ENCODE measurements at regions not wholly inside any gene's neighbourhood (a gene's known extent, or its start where the extent isn't known, plus 50 kb on each side); places are given as distances from the start of the nearest gene placed in this dataset.
"Not testable (repeated sequence)": the region's sequence is repeated elsewhere in the genome, so short reads cannot be mapped to it uniquely, and the experiment has no call there.

DNA sequence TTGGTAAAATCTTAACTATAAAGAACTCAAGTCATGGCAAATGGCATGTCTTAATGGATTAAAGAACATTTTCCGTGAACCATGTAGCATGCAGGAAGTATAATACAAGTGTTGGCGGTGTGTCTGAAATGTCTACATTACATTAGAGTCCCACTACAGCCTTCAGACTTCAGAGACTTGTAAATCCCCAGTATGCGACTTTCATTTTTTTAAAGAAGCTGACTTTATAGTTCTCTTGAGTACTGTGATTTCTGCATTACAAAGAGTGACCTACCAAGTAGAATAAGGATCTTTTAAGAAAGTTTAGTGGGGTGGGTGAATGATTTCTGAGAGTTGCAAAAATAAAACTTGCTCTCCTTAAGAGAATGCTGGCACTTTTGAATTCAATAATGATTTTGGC is 140.7 kb upstream of the FN1 start:
- DNase-seq: no peak

DNA sequence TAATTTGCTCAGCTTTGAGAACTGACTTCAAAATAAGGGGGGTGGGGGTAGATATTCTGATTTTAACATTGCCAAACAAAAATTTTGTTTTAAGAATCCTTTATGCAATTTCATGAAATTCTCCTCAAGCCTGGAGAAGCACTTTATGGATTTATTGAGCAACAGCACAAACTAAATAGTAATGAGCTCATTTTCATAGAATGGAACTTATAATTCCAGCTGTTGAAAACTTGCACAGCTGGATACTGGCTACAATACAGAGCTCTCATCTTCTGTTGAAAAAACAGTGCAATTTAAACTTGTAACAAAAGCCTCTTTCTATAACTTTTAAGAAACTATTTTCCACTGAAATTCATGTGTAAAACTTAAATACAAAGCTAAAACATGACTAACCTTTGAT is 137.6 kb upstream of the FN1 start:
- DNase-seq: no peak

- no peak for DNase-seq
Measured at GRCh38 chr2:215572341-215572848, 136.5 kb upstream of the FN1 start.

- no peak for DNase-seq
Measured at GRCh38 chr2:215571689-215572088, 135.8 kb upstream of the FN1 start.

GRCh38 chr2:215567504-215567903 is 131.6 kb upstream of the FN1 start:
- no peak for DNase-seq

DNA sequence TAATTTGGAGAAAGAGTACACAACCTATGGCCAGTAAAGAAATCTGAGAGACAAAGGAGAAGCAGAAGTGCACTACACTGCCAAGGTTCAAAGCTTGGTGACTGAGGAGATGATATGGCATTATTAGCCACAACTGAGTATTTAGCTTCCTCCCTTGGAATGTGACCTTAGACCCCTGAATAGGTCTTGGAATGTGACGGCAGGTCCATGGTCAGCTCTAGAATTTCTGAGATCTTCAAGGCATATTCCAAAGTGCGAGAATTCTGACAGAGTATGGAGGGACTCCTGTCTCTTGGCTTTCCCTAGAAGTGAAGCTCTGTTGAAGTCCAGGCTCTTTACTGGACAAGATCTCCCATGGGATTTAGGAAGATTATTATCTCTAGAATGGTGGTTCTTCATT is 130.0 kb upstream of the FN1 start:
- no peak for DNase-seq

DNA sequence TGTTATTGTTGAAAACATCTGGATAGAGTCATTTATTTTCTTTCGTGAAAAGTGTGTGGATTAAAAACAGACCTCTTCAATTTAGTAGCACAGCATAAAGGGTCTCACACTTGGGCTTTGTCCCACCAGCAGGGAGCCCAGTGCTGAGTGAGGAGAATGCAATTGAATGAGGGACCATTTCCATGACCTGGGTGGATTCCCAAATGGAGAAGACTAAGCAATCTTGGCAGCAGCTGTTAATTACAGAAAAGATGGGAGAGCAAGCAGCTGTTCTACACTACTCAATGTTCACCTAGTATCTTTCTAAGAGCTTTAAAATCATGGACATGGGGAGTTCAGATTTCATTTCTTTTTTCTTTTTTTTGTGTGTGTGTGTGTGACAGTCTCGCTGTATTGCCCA is 121.8 kb upstream of the FN1 start:
- no peak for DNase-seq

DNA sequence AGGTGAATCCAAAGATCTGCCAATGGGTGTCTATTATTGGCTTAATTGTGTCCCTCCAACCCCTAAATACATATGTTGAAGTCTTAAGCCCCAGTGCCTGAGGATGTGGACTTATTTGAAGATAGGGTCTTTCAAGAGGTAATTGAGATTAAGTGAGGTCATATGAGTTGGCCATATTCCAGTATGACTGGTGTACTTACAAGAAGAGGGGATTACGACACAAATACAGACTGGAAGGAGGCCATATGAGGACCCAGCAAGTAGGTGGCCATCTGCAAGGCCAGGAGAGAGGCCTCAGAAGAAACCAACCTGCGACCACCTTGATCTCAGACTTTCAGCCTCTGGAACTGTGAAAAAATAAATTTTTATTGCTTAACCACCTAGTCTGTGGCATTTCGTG is 121.1 kb upstream of the FN1 start:
- DNase-seq: no peak

DNA sequence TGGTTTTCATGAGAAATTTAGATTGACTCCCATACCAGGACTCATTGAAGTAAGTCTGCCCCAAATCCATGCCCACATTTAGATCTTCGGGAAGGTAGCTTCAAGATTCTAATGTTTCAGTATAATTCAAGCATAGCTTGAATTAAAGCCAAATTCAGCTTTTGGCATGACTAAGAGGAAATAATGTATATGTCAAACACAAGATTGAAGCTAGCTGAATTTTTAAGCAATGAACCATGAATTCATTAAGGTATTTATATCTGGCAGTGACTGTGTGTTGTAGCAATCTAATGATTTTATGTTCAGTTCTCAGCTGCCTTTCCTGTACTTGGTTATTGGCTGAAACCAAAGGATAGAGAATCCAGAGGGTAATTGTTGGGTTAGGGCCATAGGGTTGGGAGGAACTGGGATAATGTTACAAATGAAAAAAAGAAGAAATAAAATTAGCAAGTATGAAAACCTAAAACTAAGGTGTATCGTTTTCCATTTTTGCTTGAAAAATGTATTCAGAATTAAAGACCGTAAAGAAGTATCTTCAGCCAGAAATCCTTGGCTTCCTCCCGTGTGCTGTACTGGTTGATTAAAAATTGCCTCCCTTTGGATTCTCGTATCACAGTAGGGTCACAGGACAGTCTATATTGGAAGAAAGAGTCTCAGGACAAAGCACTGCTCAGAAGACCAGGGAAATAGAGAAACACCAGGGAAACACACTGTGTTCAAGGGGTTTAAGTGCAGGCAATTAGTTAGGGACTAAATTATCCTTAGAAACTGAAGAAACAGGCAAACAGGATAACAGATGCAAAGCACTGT is 119.0 kb upstream of the FN1 start:
- DNase-seq: peak in 1 of 2 experiments; percentile 35

- DNase-seq: no peak
Measured at GRCh38 chr2:215553946-215554345, 118.1 kb upstream of the FN1 start.

DNA sequence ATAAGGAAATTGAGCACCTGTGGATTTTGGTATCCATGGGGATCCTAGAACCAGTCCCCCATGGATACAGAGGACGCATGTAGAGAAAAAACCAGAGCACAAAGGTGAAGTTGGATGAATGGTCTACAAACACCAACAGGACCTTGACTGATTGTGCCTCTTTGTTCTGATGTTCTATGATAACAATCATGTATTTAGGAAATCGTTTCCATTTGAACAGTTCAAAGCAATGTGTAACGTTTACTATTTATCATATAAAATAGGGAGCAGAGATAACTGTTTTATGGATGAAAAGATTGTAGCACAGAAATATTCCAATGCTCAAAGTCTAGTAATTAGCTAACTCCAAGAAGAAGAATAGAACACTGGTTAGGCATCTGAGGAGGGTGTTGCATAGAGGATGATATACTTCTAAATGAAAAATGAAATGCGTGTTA is 116.3 kb upstream of the FN1 start:
- DNase-seq: no peak

- DNase-seq: no peak
Measured at GRCh38 chr2:215550331-215550730, 114.5 kb upstream of the FN1 start.

GRCh38 chr2:215548714-215549113 is 112.8 kb upstream of the FN1 start:
- DNase-seq: no peak

DNA sequence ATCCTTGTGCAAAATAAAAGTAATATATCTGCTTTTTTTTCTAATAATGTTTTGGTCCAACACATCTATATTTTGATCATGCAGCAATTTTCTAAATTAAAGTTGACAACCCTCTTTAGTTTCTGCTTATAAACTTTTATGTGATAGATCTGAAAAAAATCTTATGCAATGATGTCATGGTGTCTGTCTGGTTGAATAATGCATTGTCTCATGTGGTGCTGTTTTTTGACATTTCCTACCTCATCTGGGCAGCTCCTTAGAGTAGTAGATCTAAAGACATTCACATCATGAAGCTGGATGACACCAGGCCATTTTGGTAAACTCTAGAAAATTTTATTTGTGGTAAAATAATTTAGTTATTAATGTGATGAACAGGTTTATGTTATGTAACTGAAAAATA is 106.8 kb upstream of the FN1 start:
- DNase-seq: no peak

DNA sequence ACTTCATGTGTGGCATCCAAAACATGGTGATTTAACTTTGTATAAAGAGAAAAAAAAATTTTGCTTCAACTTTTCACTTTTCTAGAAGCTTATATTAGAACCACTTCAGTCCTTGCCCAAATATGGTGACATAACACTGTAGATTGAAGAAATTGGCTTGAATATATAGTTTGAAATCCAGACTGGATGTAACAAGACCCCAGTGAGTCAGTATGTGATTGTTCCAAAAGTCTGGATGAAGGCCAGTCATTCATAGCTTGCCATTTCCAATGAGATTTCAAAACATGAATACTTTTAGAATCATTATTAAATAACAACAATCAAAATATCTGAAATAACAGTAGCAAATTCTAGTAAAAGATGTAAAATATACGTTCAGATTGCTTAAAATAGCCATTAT is 104.8 kb upstream of the FN1 start:
- DNase-seq: peak; percentile 6 to 35

- DNase-seq: no peak
Measured at GRCh38 chr2:215537611-215538010, 101.7 kb upstream of the FN1 start.

- no peak for DNase-seq
Measured at GRCh38 chr2:215536510-215536909, 100.6 kb upstream of the FN1 start.

- no peak for DNase-seq
Measured at GRCh38 chr2:215535741-215536140, 99.9 kb upstream of the FN1 start.

DNA sequence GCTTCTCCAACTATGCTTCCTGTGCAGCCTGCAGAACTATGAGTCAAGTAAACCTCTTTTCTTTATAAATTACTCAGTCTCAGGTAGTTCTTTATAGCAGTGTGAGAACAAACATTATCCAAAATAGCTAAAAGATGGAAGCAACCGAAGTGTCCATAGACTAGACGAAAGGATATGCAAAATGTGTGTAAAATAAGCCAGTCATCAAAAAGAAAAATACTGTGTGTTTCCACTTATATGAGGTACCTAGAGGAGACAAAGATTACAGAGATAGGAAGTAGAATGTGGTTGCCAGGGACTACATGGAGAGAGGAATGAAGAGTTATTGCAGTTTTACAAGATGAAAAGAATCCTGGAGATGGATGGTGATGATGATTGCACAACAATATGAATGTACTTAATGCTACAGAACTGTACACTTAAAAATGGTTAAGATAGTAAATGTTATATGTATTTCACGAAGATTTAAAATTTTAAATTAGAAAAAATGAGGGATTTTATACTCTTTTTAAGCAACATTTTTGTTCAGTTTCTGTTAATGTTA is 99.3 kb upstream of the FN1 start:
- DNase-seq: no peak

GRCh38 chr2:215533716-215534115 is 97.8 kb upstream of the FN1 start:
- not testable (repeated sequence) for DNase-seq

- DNase-seq: no peak
Measured at GRCh38 chr2:215532844-215533243, 97.0 kb upstream of the FN1 start.

GRCh38 chr2:215531284-215531683 is 95.4 kb upstream of the FN1 start:
- DNase-seq: no peak

DNA sequence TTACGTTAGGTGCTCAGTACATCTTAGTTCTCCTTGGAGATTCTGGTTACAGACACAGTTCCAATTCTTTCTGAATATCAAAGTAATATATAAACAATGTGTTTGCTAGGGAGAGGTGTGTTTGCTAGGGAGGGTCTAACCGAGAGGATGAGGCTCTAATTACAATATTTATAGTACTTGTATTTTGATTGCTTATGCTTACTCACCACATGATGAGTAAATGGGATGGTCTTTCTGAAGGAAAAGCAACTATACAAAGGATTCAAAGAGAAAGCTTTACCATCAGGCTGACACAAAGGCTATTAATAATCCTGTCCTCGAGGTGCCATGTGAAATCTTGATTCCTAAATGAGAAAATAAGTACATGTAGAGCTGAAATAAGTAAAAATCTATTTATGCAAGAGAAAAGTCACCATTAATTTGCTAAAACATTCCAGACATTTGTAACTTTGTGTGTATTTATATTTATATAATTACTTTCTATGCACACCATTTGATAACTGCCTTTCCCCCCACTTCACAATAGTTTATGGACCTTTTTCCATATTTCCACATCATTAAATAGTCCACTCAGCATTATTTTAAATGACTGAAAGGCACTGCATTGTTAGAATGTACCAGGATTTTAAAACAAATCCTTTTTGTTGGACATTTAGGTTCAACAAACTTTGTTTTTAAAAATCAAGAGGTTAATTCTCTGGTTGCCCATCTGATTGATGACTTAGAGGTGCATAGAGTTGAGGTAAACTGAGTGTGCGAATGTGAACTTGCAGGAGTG is 94.5 kb upstream of the FN1 start:
- DNase-seq: no peak

GRCh38 chr2:215529271-215529670 is 93.4 kb upstream of the FN1 start:
- DNase-seq: no peak

All from NCI-H446 (cell line).